HG02870 (cell line): ENCODE measurements at regions not wholly inside any gene's neighbourhood (a gene's known extent, or its start where the extent isn't known, plus 50 kb on each side); places are given as distances from the start of the nearest gene placed in this dataset.
"Not testable (repeated sequence)": the region's sequence is repeated elsewhere in the genome, so short reads cannot be mapped to it uniquely, and the experiment has no call there.

Experiments
- ATAC-seq: cut with Tn5 transposase; IDR thresholded peaks from one replicate; pipeline ENCODE4 v1.9.1; 2021; ENCODE audit warnings: mild to moderate bottlenecking, moderate library complexity; ENCODE audit not compliant: unreplicated experiment

GRCh38 chr4:153877898-153878297 is 89.0 kb upstream of the SFRP2 start:
- ATAC-seq, result no peak

- no peak for ATAC-seq
These were observed 84.9 kb upstream of the SFRP2 start for GRCh38 chr4:153873741-153874140.

- ATAC-seq, result not testable (repeated sequence)
These were observed 77.9 kb upstream of the SFRP2 start for GRCh38 chr4:153866766-153867165.

GRCh38 chr4:153852501-153852900 is 63.6 kb upstream of the SFRP2 start:
- ATAC-seq, result no peak

- no peak for ATAC-seq
These were observed 61.8 kb upstream of the SFRP2 start for GRCh38 chr4:153850533-153851280.

GRCh38 chr4:153844144-153844543 is 55.3 kb upstream of the SFRP2 start:
- ATAC-seq, result no peak
